ENCODE measurements at regions not wholly inside any gene's neighbourhood (a gene's known extent, or its start where the extent isn't known, plus 50 kb on each side); places are given as distances from the start of the nearest gene placed in this dataset.

GRCh38 chr4:11904117-11904535 is 475.4 kb upstream of the HS3ST1 start:
- Histone ChIP-seq H3K4me3 (no peak overlapping the region), H3K79me2 (ENCODE audit: control insufficient read depth, insufficient read depth, low read length) (no peaks in the 10 kb centered on the region), H3K9ac (ENCODE audit: insufficient read depth in 1 of 2, low read depth in 2 of 2, low read length in 2 of 2) (no peak overlapping the region), H3K36me3 (ENCODE audit: control insufficient read depth, insufficient read depth, low read length) (no peaks in the 10 kb centered on the region), H3K9me1 (ENCODE audit: control insufficient read depth, insufficient read depth, low read length) (no peaks in the 10 kb centered on the region), H3K4me1 (replicated peaks in 1 of 2; ENCODE audit: control insufficient read depth in 2 of 2, insufficient read depth in 2 of 2, low read length in 2 of 2) (no peaks in the 10 kb centered on the region), H3K27me3 (ENCODE audit: control insufficient read depth in 2 of 2, insufficient read depth in 2 of 2, low read length in 2 of 2) (no peaks in the 10 kb centered on the region), H3K9me3 (replicated peaks; ENCODE audit: control insufficient read depth, insufficient read depth, low read depth, low read length) (no peaks in the 10 kb centered on the region), H4K20me1 (replicated peaks; ENCODE audit: control insufficient read depth, insufficient read depth, low read length) (no peaks in the 10 kb centered on the region), H3K27ac (ENCODE audit: extremely low read depth, low read depth, low read length) (no peak overlapping the region), H3K4me2 (ENCODE audit: insufficient read depth, low read length) (no peak overlapping the region), H2AFZ (ENCODE audit: low read depth, low read length) (no peak overlapping the region)
- CTCF ChIA-PET (ENCODE audit: low intra/inter-chr PET ratio), result no interaction called here
- in situ Hi-C loops (cut with MboI), result no loop called here
- 4% methylated on average over 2 of the region's 2 CpGs for WGBS (ENCODE audit: insufficient coverage, low coverage, missing lambda C conversion rate)
- TF ChIP-seq PHB (CRISPR knock-in tag; IDR thresholded peaks at IDR 0.05) (no peak), MAX (CRISPR knock-in tag; IDR thresholded peaks at IDR 0.05) (no peak), FUS (optimal IDR thresholded peaks at IDR 0.05; ENCODE audit: low read depth, low read length) (no peak), DPF2 (IDR thresholded peaks at IDR 0.05) (no peak), CHD4 (IDR thresholded peaks at IDR 0.05; ENCODE audit: insufficient read depth, insufficient replicate concordance, low read depth, low read length, poor library complexity, severe bottlenecking) (no peak), CCNT2 (IDR thresholded peaks at IDR 0.05; ENCODE audit: borderline replicate concordance, extremely low read depth, insufficient read length, low read depth, low read length) (no peak), ZBTB17 (CRISPR knock-in tag; IDR thresholded peaks at IDR 0.05) (no peak), KDM4B (IDR thresholded peaks at IDR 0.05; ENCODE audit: borderline replicate concordance in 2 of 2, low read depth in 1 of 2) (no peak), KDM2B (CRISPR knock-in tag; IDR thresholded peaks at IDR 0.05) (no peak), MTA3 (IDR thresholded peaks at IDR 0.05; ENCODE audit: borderline replicate concordance) (no peak), MEF2D (tag; conservative IDR thresholded peaks at IDR 0.05; ENCODE audit: low read depth) (no peak), XRCC5 (IDR thresholded peaks at IDR 0.05; ENCODE audit: low read depth, low read length) (no peak), NCOA4 (IDR thresholded peaks at IDR 0.05; ENCODE audit: partially characterized antibody) (no peak), HOXB6 (CRISPR knock-in tag; IDR thresholded peaks at IDR 0.05; ENCODE audit: borderline replicate concordance) (no peak), ZKSCAN8 (CRISPR knock-in tag; IDR thresholded peaks at IDR 0.05) (no peak), ZNF239 (CRISPR knock-in tag; IDR thresholded peaks at IDR 0.05) (no peak)
- DNase-seq (ENCODE audit: extremely low read depth in 1 of 4, low spot score in 3 of 4) (no peak), ATAC-seq (no peak), FAIRE-seq (no peak)
- intact Hi-C loops (cut with micrococcal nuclease), result no loop called here
- POLR2A ChIA-PET, result interaction anchor here (0.6 kb wide), 1 partner anchor 692 kb away, joined by 4 read pairs; no protein-coding TSS in a partner anchor
- no TSS peak for BruUV-seq (replicated peaks)

Measured in K562 (cell line).